SJCRH30 (cell line): ENCODE measurements at regions not wholly inside any gene's neighbourhood (a gene's known extent, or its start where the extent isn't known, plus 50 kb on each side); places are given as distances from the start of the nearest gene placed in this dataset.

Source experiments
- DNase-seq, 2 experiments: peaks; one replicate each; pipeline ENCODE4 v3.0.0-alpha.2; 2015 to 2020
- H3K27ac ChIP-seq: fragments of 250-450 bp; sonication (Bioruptor Pico); 2 replicates; pipeline ENCODE4 v1.5.1; 2020; ENCODE audit warnings: mild to moderate bottlenecking, moderate library complexity
- H3K27me3 ChIP-seq: fragments of 250-450 bp; sonication (Bioruptor Pico); 2 replicates; pipeline ENCODE4 v1.5.1; 2020; ENCODE audit warnings: mild to moderate bottlenecking, moderate library complexity
- H3K36me3 ChIP-seq: fragments of 250-450 bp; sonication (Bioruptor Pico); 2 replicates; pipeline ENCODE4 v1.5.1; 2020; ENCODE audit warnings: mild to moderate bottlenecking, moderate library complexity
- H3K4me1 ChIP-seq: fragments of 250-450 bp; sonication (Bioruptor Pico); 2 replicates; pipeline ENCODE4 v1.5.1; 2020; ENCODE audit warnings: mild to moderate bottlenecking, moderate library complexity
- H3K4me3 ChIP-seq: fragments of 250-450 bp; sonication (Bioruptor Pico); 2 replicates; pipeline ENCODE4 v1.5.1; 2020; ENCODE audit warnings: mild to moderate bottlenecking, moderate library complexity
- H3K9me3 ChIP-seq: fragments of 250-450 bp; sonication (Bioruptor Pico); replicated peaks from 2 replicates; pipeline ENCODE4 v1.5.1; 2020; ENCODE audit warnings: mild to moderate bottlenecking, moderate library complexity

GRCh38 chr20:40477805-40478204 is 211.2 kb downstream of the MAFB start:
- no peaks in the 10 kb centered on the region for H3K4me1 ChIP-seq

GRCh38 chr20:40476461-40476860 is 212.6 kb downstream of the MAFB start:
- no peak overlapping the region for H3K27ac ChIP-seq
- H3K4me3 ChIP-seq: no peak overlapping the region
- DNase-seq: no peak
- H3K36me3 ChIP-seq: no peaks in the 10 kb centered on the region
- H3K4me1 ChIP-seq: no peaks in the 10 kb centered on the region
- H3K27me3 ChIP-seq: peaks cover 13% of the 10 kb centered on the region; the same call in 1 of the 2 replicates
- no peaks in the 10 kb centered on the region for H3K9me3 ChIP-seq

More at GRCh38 chr20:40477805-40478204, 211.2 kb downstream of the MAFB start:
- H3K27me3 ChIP-seq: peaks cover 10% of the 10 kb centered on the region; the same call in 1 of the 2 replicates
- no peak overlapping the region for H3K4me3 ChIP-seq
- no peak for DNase-seq
- no peaks in the 10 kb centered on the region for H3K9me3 ChIP-seq
- no peaks in the 10 kb centered on the region for H3K36me3 ChIP-seq
- no peak overlapping the region for H3K27ac ChIP-seq

- DNase-seq: no peak
- H3K36me3 ChIP-seq: no peaks in the 10 kb centered on the region
Observed at GRCh38 chr20:40472905-40473304, 216.1 kb downstream of the MAFB start.

GRCh38 chr20:40471261-40471629 is 217.8 kb downstream of the MAFB start:
- no peaks in the 10 kb centered on the region for H3K36me3 ChIP-seq
- no peaks in the 10 kb centered on the region for H3K4me1 ChIP-seq
- peaks cover 24% of the 10 kb centered on the region for H3K27me3 ChIP-seq
- no peaks in the 10 kb centered on the region for H3K9me3 ChIP-seq
- no peak overlapping the region for H3K27ac ChIP-seq
- H3K4me3 ChIP-seq: no peak overlapping the region
- DNase-seq: peak in 1 of 2 experiments; percentile 31

More at GRCh38 chr20:40472905-40473304, 216.1 kb downstream of the MAFB start:
- Histone ChIP-seq H3K9me3 (no peaks in the 10 kb centered on the region), H3K4me1 (no peaks in the 10 kb centered on the region), H3K4me3 (no peak overlapping the region), H3K27me3 (peaks cover 20% of the 10 kb centered on the region), H3K27ac (no peak overlapping the region)

- Histone ChIP-seq H3K27ac (no peak overlapping the region), H3K9me3 (no peaks in the 10 kb centered on the region), H3K36me3 (no peaks in the 10 kb centered on the region), H3K4me3 (no peak overlapping the region), H3K27me3 (peaks cover 25% of the 10 kb centered on the region), H3K4me1 (no peaks in the 10 kb centered on the region)
- DNase-seq: no peak
Observed at GRCh38 chr20:40470445-40471260, 218.4 kb downstream of the MAFB start.

- no peaks in the 10 kb centered on the region for H3K4me1 ChIP-seq
- peaks cover 30% of the 10 kb centered on the region for H3K27me3 ChIP-seq
- no peak for DNase-seq
- H3K9me3 ChIP-seq: no peaks in the 10 kb centered on the region
- H3K4me3 ChIP-seq: no peak overlapping the region
- H3K27ac ChIP-seq: no peak overlapping the region
- H3K36me3 ChIP-seq: no peaks in the 10 kb centered on the region
Observed at GRCh38 chr20:40468759-40469158, 220.3 kb downstream of the MAFB start.

GRCh38 chr20:40467703-40468411 is 221.2 kb downstream of the MAFB start:
- H3K36me3 ChIP-seq: no peaks in the 10 kb centered on the region
- H3K27ac ChIP-seq: no peak overlapping the region
- H3K9me3 ChIP-seq: no peaks in the 10 kb centered on the region
- H3K4me3 ChIP-seq: no peak overlapping the region
- no peak for DNase-seq
- no peaks in the 10 kb centered on the region for H3K4me1 ChIP-seq
- H3K27me3 ChIP-seq: peaks cover 27% of the 10 kb centered on the region

- Histone ChIP-seq H3K4me3 (no peak overlapping the region), H3K27ac (no peak overlapping the region), H3K9me3 (no peaks in the 10 kb centered on the region), H3K4me1 (no peaks in the 10 kb centered on the region), H3K36me3 (no peaks in the 10 kb centered on the region), H3K27me3 (peaks cover 24% of the 10 kb centered on the region)
- no peak for DNase-seq
Observed at GRCh38 chr20:40467067-40467466, 222.0 kb downstream of the MAFB start.

- Histone ChIP-seq H3K36me3 (no peaks in the 10 kb centered on the region), H3K27me3 (peaks cover 21% of the 10 kb centered on the region), H3K4me1 (no peaks in the 10 kb centered on the region), H3K9me3 (no peaks in the 10 kb centered on the region), H3K4me3 (no peak overlapping the region), H3K27ac (no peak overlapping the region)
- no peak for DNase-seq
Observed at GRCh38 chr20:40464731-40465208, 224.3 kb downstream of the MAFB start.

- H3K27me3 ChIP-seq: 0 out of 2 replicates have a peak, but pooled peaks cover 16% of the 10 kb centered on the region
- no peaks in the 10 kb centered on the region for H3K36me3 ChIP-seq
- H3K9me3 ChIP-seq: no peaks in the 10 kb centered on the region
- H3K27ac ChIP-seq: no peak overlapping the region
- H3K4me3 ChIP-seq: no peak overlapping the region
- no peak for DNase-seq
- H3K4me1 ChIP-seq: no peaks in the 10 kb centered on the region
Observed at GRCh38 chr20:40463171-40463570, 225.9 kb downstream of the MAFB start.

- Histone ChIP-seq H3K4me3 (no peak overlapping the region), H3K4me1 (no peaks in the 10 kb centered on the region), H3K27ac (no peak overlapping the region), H3K9me3 (no peaks in the 10 kb centered on the region), H3K27me3 (0 out of 2 replicates have a peak, but pooled peaks cover 16% of the 10 kb centered on the region), H3K36me3 (no peaks in the 10 kb centered on the region)
- DNase-seq: no peak
Observed at GRCh38 chr20:40462566-40462965, 226.5 kb downstream of the MAFB start.

GRCh38 chr20:40459299-40459698 is 229.7 kb downstream of the MAFB start:
- no peaks in the 10 kb centered on the region for H3K4me1 ChIP-seq
- no peak overlapping the region for H3K27ac ChIP-seq
- H3K27me3 ChIP-seq: peaks cover 13% of the 10 kb centered on the region; the same call in 1 of the 2 replicates
- no peak for DNase-seq
- no peak overlapping the region for H3K4me3 ChIP-seq
- H3K9me3 ChIP-seq: no peaks in the 10 kb centered on the region
- H3K36me3 ChIP-seq: no peaks in the 10 kb centered on the region

GRCh38 chr20:40457404-40457803 is 231.6 kb downstream of the MAFB start:
- H3K4me1 ChIP-seq: no peaks in the 10 kb centered on the region
- no peaks in the 10 kb centered on the region for H3K9me3 ChIP-seq
- H3K27ac ChIP-seq: no peak overlapping the region
- DNase-seq: no peak
- peaks cover 9% of the 10 kb centered on the region; the same call in 1 of the 2 replicates for H3K27me3 ChIP-seq
- H3K36me3 ChIP-seq: no peaks in the 10 kb centered on the region
- H3K4me3 ChIP-seq: no peak overlapping the region

- Histone ChIP-seq H3K27ac (no peak overlapping the region), H3K27me3 (peaks cover 9% of the 10 kb centered on the region; the same call in 1 of the 2 replicates)
- no peak for DNase-seq
Observed at GRCh38 chr20:40452758-40453157, 236.3 kb downstream of the MAFB start.

GRCh38 chr20:40451552-40451951 is 237.5 kb downstream of the MAFB start:
- Histone ChIP-seq H3K36me3 (no peaks in the 10 kb centered on the region), H3K9me3 (no peaks in the 10 kb centered on the region), H3K4me3 (no peak overlapping the region), H3K4me1 (no peaks in the 10 kb centered on the region), H3K27me3 (peaks cover 6% of the 10 kb centered on the region; the same call in 1 of the 2 replicates), H3K27ac (no peak overlapping the region)
- DNase-seq: no peak

More at GRCh38 chr20:40452758-40453157, 236.3 kb downstream of the MAFB start:
- H3K4me3 ChIP-seq: no peak overlapping the region
- no peaks in the 10 kb centered on the region for H3K36me3 ChIP-seq
- H3K9me3 ChIP-seq: no peaks in the 10 kb centered on the region
- H3K4me1 ChIP-seq: no peaks in the 10 kb centered on the region
